HG03045 (cell line): ENCODE measurements at regions not wholly inside any gene's neighbourhood (a gene's known extent, or its start where the extent isn't known, plus 50 kb on each side); places are given as distances from the start of the nearest gene placed in this dataset.

Source experiments
- ATAC-seq: cut with Tn5 transposase; IDR thresholded peaks from one replicate; pipeline ENCODE4 v1.9.1; 2021; ENCODE audit warnings: mild to moderate bottlenecking, moderate library complexity; ENCODE audit not compliant: unreplicated experiment

GRCh38 chr1:239322369-239322768 lies 64.0 kb upstream of the CHRM3 start:
- no peak for ATAC-seq

- no peak for ATAC-seq
These were observed 64.5 kb upstream of the CHRM3 start for GRCh38 chr1:239321877-239322276.

GRCh38 chr1:239317948-239318347 lies 68.4 kb upstream of the CHRM3 start:
- ATAC-seq = no peak

- no peak for ATAC-seq
These were observed 70.6 kb upstream of the CHRM3 start for GRCh38 chr1:239315631-239316217.

GRCh38 chr1:239311331-239311730 lies 75.0 kb upstream of the CHRM3 start:
- ATAC-seq = no peak

- no peak for ATAC-seq
These were observed 77.6 kb upstream of the CHRM3 start for GRCh38 chr1:239308701-239309333.

GRCh38 chr1:239307886-239308285 lies 78.5 kb upstream of the CHRM3 start:
- no peak for ATAC-seq

GRCh38 chr1:239306426-239306825 lies 79.9 kb upstream of the CHRM3 start:
- no peak for ATAC-seq

GRCh38 chr1:239303289-239303688 lies 83.1 kb upstream of the CHRM3 start:
- no peak for ATAC-seq

GRCh38 chr1:239302696-239303095 lies 83.7 kb upstream of the CHRM3 start:
- no peak for ATAC-seq

- no peak for ATAC-seq
These were observed 85.1 kb upstream of the CHRM3 start for GRCh38 chr1:239301251-239301650.

- no peak for ATAC-seq
These were observed 88.5 kb upstream of the CHRM3 start for GRCh38 chr1:239297910-239298309.

- no peak for ATAC-seq
These were observed 92.8 kb upstream of the CHRM3 start for GRCh38 chr1:239293350-239294110.

- ATAC-seq = no peak
These were observed 97.4 kb upstream of the CHRM3 start for GRCh38 chr1:239288820-239289554.

GRCh38 chr1:239287296-239287695 lies 99.1 kb upstream of the CHRM3 start:
- no peak for ATAC-seq

GRCh38 chr1:239283216-239283615 lies 103.2 kb upstream of the CHRM3 start:
- ATAC-seq = no peak

GRCh38 chr1:239282411-239282810 lies 104.0 kb upstream of the CHRM3 start:
- no peak for ATAC-seq

GRCh38 chr1:239276051-239276450 lies 110.3 kb upstream of the CHRM3 start:
- no peak for ATAC-seq

GRCh38 chr1:239274242-239274830 lies 112.0 kb upstream of the CHRM3 start:
- ATAC-seq = no peak

GRCh38 chr1:239270509-239270908 lies 115.9 kb upstream of the CHRM3 start:
- no peak for ATAC-seq

- no peak for ATAC-seq
These were observed 116.7 kb upstream of the CHRM3 start for GRCh38 chr1:239269706-239270105.
